Testis (tissue), 2 donors: ENCODE measurements at regions not wholly inside any gene's neighbourhood (a gene's known extent, or its start where the extent isn't known, plus 50 kb on each side); places are given as distances from the start of the nearest gene placed in this dataset.
A peak's percentile ranks its signal among the peaks of the same experiment; 100 is the strongest.
"Not testable (repeated sequence)": the region's sequence is repeated elsewhere in the genome, so short reads cannot be mapped to it uniquely, and the experiment has no call there.

ENCODE experiments used
- DNase-seq: peaks from one replicate; pipeline ENCODE4 v3.0.0-alpha.2; 2019
- H3K27ac ChIP-seq, 2 donors: fragments of 200-600 bp; sonication (generic); one replicate each; pipeline ENCODE4 v1.5.1; 2019
- H3K27me3 ChIP-seq: fragments of 200-600 bp; sonication (generic); one replicate; pipeline ENCODE4 v1.5.1; 2019
- H3K36me3 ChIP-seq: fragments of 200-600 bp; sonication (generic); one replicate; pipeline ENCODE4 v1.5.1; 2017; ENCODE audit warnings: low read depth; ENCODE audit errors: missing control alignments
- H3K4me1 ChIP-seq: fragments of 200-600 bp; sonication (generic); one replicate; pipeline ENCODE4 v1.5.1; 2019
- H3K4me3 ChIP-seq, 2 donors: fragments of 200-600 bp; sonication (generic); one replicate each; pipeline ENCODE4 v1.5.1; 2017 to 2019
- H3K9me3 ChIP-seq: fragments of 200-600 bp; sonication (generic); one replicate; pipeline ENCODE4 v1.5.1; 2017
- POLR2A ChIP-seq: fragments of 450-650 bp; IDR thresholded peaks from one replicate; pipeline ENCODE4 v1.6.1; 2017; ENCODE audit warnings: antibody characterized with exemption, mild to moderate bottlenecking, moderate library complexity
- WGBS, 2 donors: methylation state at CpG; one replicate each; pipeline ENCODE4 v1.1.5; 2018; 5-methylcytosine and 5-hydroxymethylcytosine counted together
- intact Hi-C: fragments of 100-400 bp; cut with DNase I; formaldehyde crosslinking; loops from one replicate; pipeline ENCODE4 v1.15.1; 2023; ENCODE audit warnings: low total_unique reads
- TF ChIP-seq, protein P1 (sequence below), 3 experiments: fragments of 450-650 bp in 2 of 3; fragments of 200-600 bp in 1 of 3; sonication (generic) in 1 of 3; IDR thresholded peaks; one replicate each; pipeline ENCODE4 v1.5.1; 2016 to 2019; ENCODE audit warnings: antibody characterized with exemption in 3 of 3, mild to moderate bottlenecking in 2 of 3, moderate library complexity in 1 of 3

GRCh38 chr10:114872519-114873087 lies 51.0 kb downstream of the FHIP2A start:
- Histone ChIP-seq H3K27ac (no peak overlapping the region), H3K4me1 (no peaks in the 10 kb centered on the region), H3K9me3 (no peaks in the 10 kb centered on the region), H3K4me3 (no peak overlapping the region), H3K36me3 (no peaks in the 10 kb centered on the region), H3K27me3 (no peaks in the 10 kb centered on the region)
- TF ChIP-seq, protein P1, sequence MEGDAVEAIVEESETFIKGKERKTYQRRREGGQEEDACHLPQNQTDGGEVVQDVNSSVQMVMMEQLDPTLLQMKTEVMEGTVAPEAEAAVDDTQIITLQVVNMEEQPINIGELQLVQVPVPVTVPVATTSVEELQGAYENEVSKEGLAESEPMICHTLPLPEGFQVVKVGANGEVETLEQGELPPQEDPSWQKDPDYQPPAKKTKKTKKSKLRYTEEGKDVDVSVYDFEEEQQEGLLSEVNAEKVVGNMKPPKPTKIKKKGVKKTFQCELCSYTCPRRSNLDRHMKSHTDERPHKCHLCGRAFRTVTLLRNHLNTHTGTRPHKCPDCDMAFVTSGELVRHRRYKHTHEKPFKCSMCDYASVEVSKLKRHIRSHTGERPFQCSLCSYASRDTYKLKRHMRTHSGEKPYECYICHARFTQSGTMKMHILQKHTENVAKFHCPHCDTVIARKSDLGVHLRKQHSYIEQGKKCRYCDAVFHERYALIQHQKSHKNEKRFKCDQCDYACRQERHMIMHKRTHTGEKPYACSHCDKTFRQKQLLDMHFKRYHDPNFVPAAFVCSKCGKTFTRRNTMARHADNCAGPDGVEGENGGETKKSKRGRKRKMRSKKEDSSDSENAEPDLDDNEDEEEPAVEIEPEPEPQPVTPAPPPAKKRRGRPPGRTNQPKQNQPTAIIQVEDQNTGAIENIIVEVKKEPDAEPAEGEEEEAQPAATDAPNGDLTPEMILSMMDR (IDR thresholded peaks at IDR 0.05) = no peak
- TF ChIP-seq POLR2A = no peak
- intact Hi-C loops = loop anchor here (10.0 kb wide), 1 partner anchor 252 kb away; no protein-coding TSS in a partner anchor
- DNase-seq = no peak

- no peaks in the 10 kb centered on the region for H3K9me3 ChIP-seq
- H3K36me3 ChIP-seq = no peaks in the 10 kb centered on the region
- 28 to 39% methylated on average over 17 of the region's 17 CpGs for WGBS, 2 donors
- no peaks in the 10 kb centered on the region for H3K27me3 ChIP-seq
- H3K4me3 ChIP-seq = no peak overlapping the region
- no peaks in the 10 kb centered on the region for H3K4me1 ChIP-seq
- no peak overlapping the region for H3K27ac ChIP-seq
- peak; percentile 30 for DNase-seq
- intact Hi-C loops = loop anchor here (10.0 kb wide), 1 partner anchor 250 kb away; no protein-coding TSS in a partner anchor
- TF ChIP-seq, protein P1 (IDR thresholded peaks at IDR 0.05) = no peak
- no peak for TF ChIP-seq POLR2A
These were observed 53.3 kb downstream of the FHIP2A start for GRCh38 chr10:114874827-114875411.

DNA sequence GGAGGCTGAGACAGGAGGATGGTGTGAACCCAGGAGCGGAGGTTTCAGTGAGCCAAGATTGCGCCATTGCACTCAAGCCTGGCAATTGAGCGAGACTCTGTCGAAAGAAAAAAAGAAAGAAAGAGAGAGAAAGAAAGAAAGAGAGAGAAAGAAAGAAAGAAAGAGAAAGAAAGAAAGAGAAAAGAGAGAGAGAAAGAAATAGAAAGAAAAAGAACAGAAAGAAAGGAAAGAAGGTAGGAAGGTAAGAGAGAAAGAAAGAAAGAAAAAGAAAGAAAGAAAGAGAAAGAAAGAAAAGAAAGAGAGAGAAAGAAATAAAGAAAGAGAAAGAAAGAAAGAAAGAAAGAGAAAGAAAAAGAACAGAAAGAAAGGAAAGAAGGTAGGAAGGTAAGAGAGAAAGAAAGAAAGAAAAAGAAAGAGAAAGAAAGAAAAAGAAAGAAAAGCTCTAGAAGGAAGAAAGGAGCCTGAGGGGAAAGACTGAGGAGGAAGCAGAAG lies 54.1 kb downstream of the FHIP2A start:
- H3K27ac ChIP-seq, H3K4me1 ChIP-seq, H3K27me3 ChIP-seq, H3K36me3 ChIP-seq, DNase-seq, H3K4me3 ChIP-seq, H3K9me3 ChIP-seq: not testable (repeated sequence)
- 81 to 85% methylated on average over 4 of the region's 4 CpGs for WGBS, 2 donors
- intact Hi-C loops = loop anchor here (10.0 kb wide), 1 partner anchor 249 kb away; no protein-coding TSS in a partner anchor

DNA sequence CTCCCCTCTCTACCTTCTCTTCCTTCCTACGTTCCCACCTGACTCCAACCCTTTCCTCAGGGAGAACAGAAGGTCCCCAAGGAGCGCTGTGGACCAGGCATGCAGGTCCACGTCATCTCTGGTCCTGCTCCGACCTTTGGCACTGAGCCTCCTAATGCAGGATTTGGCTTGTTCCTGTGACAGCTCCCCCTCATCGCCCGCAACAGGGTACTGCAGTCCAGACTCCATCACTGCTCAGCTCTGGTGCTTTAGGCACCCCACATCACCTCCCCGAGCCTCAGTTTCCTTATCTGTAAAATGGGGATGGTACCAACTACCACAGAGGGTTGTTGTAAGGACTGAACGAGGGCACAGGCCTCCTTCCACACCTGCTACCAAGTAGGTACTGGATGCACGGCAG lies 54.6 kb downstream of the FHIP2A start:
- H3K27ac ChIP-seq = no peak overlapping the region

DNA sequence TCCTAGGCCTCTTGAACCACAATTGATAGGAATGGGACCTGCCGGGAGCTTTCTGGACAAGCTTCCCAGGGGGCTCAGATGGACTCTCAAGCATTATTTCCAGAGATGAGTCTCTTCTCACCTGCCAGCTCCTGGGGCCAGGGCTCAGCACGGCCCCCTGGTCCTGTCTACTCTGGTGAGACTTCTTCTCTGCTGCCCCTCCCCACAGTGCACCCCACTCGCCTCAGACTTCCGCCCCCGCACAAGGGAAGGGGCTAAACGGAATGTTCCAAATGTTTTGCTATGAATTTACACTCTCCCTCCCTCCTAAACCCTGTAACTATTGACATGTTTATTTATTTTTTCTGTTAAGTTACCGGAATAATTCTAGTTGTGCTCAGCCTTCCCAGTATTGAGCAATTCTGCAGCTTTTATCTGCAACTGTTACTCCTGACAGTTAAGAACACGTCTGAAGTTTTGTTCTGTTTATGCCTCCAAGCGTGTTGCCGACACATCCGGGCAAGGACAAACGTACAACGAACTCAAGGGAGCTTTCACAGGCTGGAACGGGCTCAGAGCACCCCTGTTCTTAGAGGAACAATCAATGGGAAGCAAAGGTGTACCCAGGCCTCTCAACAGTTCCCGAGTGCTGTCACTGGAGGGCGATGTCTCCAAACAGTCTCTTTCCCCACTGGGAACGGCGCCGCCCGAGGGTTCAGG lies 55.2 kb downstream of the FHIP2A start:
- Histone ChIP-seq H3K27me3 (no peaks in the 10 kb centered on the region), H3K36me3 (no peaks in the 10 kb centered on the region), H3K9me3 (no peaks in the 10 kb centered on the region), H3K4me1 (peaks cover 6% of the 10 kb centered on the region), H3K27ac (no peak overlapping the region), H3K4me3 (no peak overlapping the region)
- peak; percentile 83 for DNase-seq
- TF ChIP-seq, protein P1 (IDR thresholded peaks at IDR 0.05) = peak; percentile 35 to 64 (median 51)
- no peak for TF ChIP-seq POLR2A
- intact Hi-C loops = loop anchor here (10.0 kb wide), 1 partner anchor 248 kb away; no protein-coding TSS in a partner anchor
- 14 to 19% methylated on average over 19 to 20 of the region's 20 CpGs for WGBS, 2 donors

More for the DNA sequence above, 54.6 kb downstream of the FHIP2A start:
- no peaks in the 10 kb centered on the region for H3K9me3 ChIP-seq
- H3K27me3 ChIP-seq = no peaks in the 10 kb centered on the region
- intact Hi-C loops = loop anchor here (10.0 kb wide), 1 partner anchor 249 kb away; no protein-coding TSS in a partner anchor
- H3K36me3 ChIP-seq = no peaks in the 10 kb centered on the region
- DNase-seq = no peak
- 64 to 68% methylated on average over 6 to 9 of the region's 9 CpGs for WGBS, 2 donors
- peaks cover 4% of the 10 kb centered on the region for H3K4me1 ChIP-seq
- H3K4me3 ChIP-seq = no peak overlapping the region
- TF ChIP-seq POLR2A = no peak
- TF ChIP-seq, protein P1 (IDR thresholded peaks at IDR 0.05) = no peak
